ENCODE measurements at regions not wholly inside any gene's neighbourhood (a gene's known extent, or its start where the extent isn't known, plus 50 kb on each side); places are given as distances from the start of the nearest gene placed in this dataset.

DNA sequence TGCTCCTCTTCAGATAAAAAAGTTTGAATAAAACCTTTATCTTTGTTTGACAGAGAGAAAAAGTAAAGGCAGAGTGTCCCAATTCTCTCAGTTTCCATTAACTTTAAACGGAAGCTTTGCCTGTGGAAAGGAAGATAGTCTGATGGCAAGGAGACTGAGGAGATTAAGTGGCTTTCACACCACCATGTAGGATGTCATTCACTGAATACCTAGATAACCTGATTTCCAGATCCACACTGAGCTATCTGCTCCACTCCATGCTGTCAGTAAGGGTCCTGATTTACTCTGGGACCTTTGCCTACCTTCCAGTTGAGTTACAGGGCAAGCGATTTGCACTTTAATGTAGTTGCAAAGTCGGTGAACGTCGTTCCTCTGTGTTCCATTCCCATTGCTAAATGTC is 233.4 kb upstream of the TBL1XR1 start:
- TF ChIP-seq POLR2A (IDR thresholded peaks at IDR 0.05; ENCODE audit: control extremely low read depth in 1 of 2, low read depth in 2 of 2, low read length in 2 of 2) (no peak), CTCF (IDR thresholded peaks at IDR 0.05; ENCODE audit: control extremely low read depth in 1 of 3, insufficient read depth in 1 of 3, low read depth in 1 of 3, low read length in 3 of 3) (no peak), BRCA1 (IDR thresholded peaks at IDR 0.05; ENCODE audit: low read depth, low read length) (no peak), POLR2AphosphoS5 (IDR thresholded peaks at IDR 0.05; ENCODE audit: low read depth, low read length) (no peak), EZH2 (IDR thresholded peaks at IDR 0.05; ENCODE audit: low read depth, low read length, severe bottlenecking) (no peak), NRF1 (IDR thresholded peaks at IDR 0.05; ENCODE audit: low read depth, low read length) (no peak), ZNF274 (IDR thresholded peaks at IDR 0.05; ENCODE audit: borderline replicate concordance, extremely low read depth, low read length) (no peak), ATF2 (IDR thresholded peaks at IDR 0.05; ENCODE audit: low read length) (no peak), MAFK (IDR thresholded peaks at IDR 0.05; ENCODE audit: low read depth, low read length) (no peak), JUN (IDR thresholded peaks at IDR 0.05; ENCODE audit: low read depth, low read length) (no peak), RAD21 (IDR thresholded peaks at IDR 0.05 in 1 of 2, conservative IDR thresholded peaks at IDR 0.05 in 1 of 2; ENCODE audit: low read depth in 2 of 2, low read length in 2 of 2) (no peak)
- TF ChIP-seq, protein P1, sequence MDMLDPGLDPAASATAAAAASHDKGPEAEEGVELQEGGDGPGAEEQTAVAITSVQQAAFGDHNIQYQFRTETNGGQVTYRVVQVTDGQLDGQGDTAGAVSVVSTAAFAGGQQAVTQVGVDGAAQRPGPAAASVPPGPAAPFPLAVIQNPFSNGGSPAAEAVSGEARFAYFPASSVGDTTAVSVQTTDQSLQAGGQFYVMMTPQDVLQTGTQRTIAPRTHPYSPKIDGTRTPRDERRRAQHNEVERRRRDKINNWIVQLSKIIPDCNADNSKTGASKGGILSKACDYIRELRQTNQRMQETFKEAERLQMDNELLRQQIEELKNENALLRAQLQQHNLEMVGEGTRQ (IDR thresholded peaks at IDR 0.05; ENCODE audit: low read length), result no peak
